GM18519 (cell line): ENCODE measurements at regions not wholly inside any gene's neighbourhood (a gene's known extent, or its start where the extent isn't known, plus 50 kb on each side); places are given as distances from the start of the nearest gene placed in this dataset.
"Not testable (repeated sequence)": the region's sequence is repeated elsewhere in the genome, so short reads cannot be mapped to it uniquely, and the experiment has no call there.

ENCODE experiments used
- ATAC-seq: cut with Tn5 transposase; IDR thresholded peaks from one replicate; pipeline ENCODE4 v1.9.1; 2021; ENCODE audit warnings: mild to moderate bottlenecking, moderate library complexity; ENCODE audit not compliant: unreplicated experiment, low FRiP score

- ATAC-seq = no peak
Observed at GRCh38 chr4:156437666-156438065, 484.0 kb upstream of the CTSO start.

DNA sequence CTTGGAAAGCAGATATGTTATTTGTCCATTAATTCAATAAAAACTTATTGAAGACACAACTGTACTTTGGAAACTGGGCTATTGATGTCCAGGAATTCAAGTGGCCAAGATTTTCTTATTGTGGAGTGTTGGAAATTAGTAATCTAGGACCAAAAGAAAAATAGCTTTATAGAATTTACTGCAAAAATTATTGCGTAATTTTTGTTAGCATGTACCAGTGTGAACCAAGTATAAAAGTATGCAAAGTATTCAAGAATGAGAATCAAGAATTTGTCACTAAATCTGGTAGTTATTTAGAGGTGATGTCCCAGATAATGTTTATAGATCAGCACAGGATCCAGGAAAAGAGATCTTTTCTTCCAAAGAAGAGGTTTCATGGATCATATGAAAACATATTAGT, 468.9 kb upstream of the CTSO start:
- no peak for ATAC-seq

- ATAC-seq = no peak
Observed at GRCh38 chr4:156420623-156421022, 467.0 kb upstream of the CTSO start.

- ATAC-seq = no peak
Observed at GRCh38 chr4:156419080-156419685, 465.5 kb upstream of the CTSO start.

DNA sequence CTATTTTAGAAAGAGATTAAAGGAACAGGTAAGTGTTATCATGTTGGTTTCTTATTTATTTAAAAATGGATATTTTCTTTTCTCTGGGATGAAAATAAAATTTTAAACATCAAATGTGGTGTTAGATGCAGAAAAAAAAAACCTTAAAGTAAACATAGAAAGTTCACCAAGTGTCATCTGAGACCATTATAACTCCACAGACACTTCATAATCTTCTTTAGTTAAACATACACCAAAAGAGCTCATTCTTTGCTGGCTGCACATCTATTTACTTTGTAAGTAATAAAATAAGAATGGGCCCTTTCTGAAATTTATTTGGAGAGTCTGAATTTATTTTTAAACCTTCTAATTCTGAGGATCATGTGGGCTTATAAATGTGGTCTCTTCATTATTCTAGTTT, 460.7 kb upstream of the CTSO start:
- no peak for ATAC-seq

GRCh38 chr4:156413239-156414135, 459.8 kb upstream of the CTSO start:
- ATAC-seq = no peak

- ATAC-seq = no peak
Observed at GRCh38 chr4:156411531-156411930, 457.9 kb upstream of the CTSO start.

- no peak for ATAC-seq
Observed at GRCh38 chr4:156408749-156409148, 455.1 kb upstream of the CTSO start.

GRCh38 chr4:156401371-156401770, 447.7 kb upstream of the CTSO start:
- ATAC-seq = no peak

- ATAC-seq = no peak
Observed at GRCh38 chr4:156396534-156396933, 442.9 kb upstream of the CTSO start.

GRCh38 chr4:156391325-156391653, 437.6 kb upstream of the CTSO start:
- ATAC-seq = no peak

GRCh38 chr4:156390599-156391324, 437.1 kb upstream of the CTSO start:
- ATAC-seq = no peak

- ATAC-seq = no peak
Observed at GRCh38 chr4:156388826-156389225, 435.2 kb upstream of the CTSO start.

- ATAC-seq = peak; percentile 78
Observed at GRCh38 chr4:156378033-156378665, 424.5 kb upstream of the CTSO start.

DNA sequence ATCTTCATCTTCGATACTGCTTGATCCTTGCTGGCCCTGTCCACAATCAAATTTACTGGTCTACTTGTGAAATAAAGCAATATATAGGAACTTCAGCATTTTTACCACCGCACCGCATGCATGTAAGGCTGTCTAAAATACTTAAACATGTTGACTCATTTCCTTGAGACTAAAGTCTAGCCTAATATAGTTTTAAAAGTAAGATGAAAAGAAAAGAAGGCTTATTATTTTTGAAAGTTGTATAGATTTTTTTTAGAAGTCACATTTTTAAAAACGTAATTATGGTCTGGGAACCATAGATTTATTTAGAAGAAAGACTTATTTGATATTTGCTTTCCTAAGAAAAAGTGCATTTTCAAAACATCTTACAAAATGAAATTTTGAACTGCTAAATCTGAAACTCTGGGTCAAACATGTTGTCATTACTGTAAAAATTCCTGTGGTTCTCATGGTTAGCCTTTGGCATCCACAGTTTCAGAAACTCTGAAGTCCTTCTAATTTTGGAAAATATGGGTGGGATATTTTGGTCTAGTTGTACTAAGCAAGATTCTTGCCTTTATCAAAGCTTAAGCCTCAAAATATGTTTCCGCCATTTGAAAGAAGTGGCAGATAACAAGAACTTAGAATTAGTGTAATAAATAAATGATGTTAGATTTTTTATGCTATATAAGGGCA, 423.5 kb upstream of the CTSO start:
- no peak for ATAC-seq

- no peak for ATAC-seq
Observed at GRCh38 chr4:156374894-156375293, 421.2 kb upstream of the CTSO start.

DNA sequence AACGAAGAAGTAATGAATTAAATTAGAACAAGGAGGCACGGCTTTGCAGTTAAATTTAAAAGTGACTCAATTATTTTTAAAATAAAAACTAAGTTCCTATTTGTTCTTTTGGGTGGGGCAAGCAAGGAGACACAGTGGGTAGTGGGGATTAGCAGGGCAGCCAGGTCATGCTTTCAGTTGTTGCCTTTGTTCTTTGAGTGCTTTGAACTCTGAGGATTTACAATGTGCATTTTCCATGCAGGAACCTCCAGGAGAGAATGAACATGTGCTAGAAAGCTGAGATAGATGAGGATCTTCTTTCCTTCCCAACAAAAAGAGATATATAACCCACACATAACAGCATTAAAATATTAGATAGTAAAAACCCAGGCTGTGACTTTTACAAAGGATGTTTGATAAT, 420.4 kb upstream of the CTSO start:
- ATAC-seq = no peak

DNA sequence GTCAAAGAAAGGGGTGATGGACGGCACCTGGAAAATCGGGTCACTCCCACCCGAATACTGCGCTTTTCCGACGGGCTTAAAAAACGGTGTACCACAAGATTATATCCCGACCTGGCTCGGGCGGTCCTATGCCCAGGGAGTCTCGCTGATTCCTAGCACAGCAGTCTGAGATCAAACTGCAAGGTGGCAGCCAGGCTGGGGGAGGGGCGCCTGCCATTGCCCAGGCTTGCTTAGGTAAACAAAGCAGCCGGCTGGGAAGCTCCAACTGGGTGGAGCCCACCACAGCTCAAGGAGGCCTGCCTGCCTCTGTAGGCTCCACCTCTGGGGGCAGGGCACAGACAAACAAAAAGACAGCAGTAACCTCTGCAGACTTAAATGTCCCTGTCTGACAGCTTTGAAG, 413.8 kb upstream of the CTSO start:
- not testable (repeated sequence) for ATAC-seq

DNA sequence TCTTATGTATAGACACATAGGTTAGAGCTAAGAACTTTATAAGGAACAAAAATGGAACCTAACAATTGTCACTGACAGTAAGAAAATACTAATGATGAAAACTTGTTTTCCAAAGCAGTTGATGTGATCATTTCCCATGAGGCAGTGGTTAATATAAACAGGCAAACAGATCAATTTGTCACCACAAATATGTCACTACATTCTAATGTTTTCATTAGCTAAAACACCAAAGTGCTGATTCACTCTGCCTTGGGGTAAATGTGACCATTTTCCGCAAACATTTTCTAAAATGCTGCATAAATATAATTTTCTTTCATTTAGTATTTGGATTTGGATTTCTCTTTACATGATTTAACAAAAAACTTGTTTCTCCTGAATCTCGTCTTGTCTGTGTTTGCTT, 408.9 kb upstream of the CTSO start:
- ATAC-seq = no peak

DNA sequence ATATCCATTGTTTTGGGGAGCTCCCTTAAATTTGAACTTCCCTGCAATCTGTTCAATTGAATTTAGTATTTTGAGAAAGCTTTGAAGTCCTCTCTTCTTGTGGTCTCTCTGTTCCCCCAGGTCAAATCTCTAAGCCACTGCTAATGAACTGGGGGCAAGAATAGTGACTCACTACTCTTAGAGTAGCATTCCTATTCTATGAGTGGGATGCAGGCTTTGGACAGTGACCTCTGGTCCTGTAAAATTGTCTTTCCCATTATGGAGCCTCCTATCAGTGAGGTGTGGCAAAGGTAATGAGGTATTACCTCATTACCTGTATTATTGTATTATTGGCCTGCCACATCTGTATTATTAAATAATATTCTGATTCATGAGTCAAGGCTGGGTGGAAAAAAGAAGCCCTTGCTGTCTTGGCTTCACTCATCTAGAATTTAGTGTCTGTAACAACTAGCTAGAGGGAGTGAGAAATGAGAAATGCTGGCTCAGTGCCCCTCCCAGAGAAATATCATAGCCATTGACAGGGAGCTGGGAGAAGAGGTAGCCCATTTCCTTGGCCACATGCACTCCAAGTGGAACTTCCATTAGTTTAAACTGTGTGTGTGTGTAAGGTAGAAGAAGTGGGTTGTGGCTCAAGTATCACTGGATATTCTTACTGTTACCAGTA, 393.9 kb upstream of the CTSO start:
- ATAC-seq = no peak
